SK-N-SH (cell line): ENCODE measurements at regions not wholly inside any gene's neighbourhood (a gene's known extent, or its start where the extent isn't known, plus 50 kb on each side); places are given as distances from the start of the nearest gene placed in this dataset.

ENCODE experiments used
- CTCF ChIA-PET: fragments of 300-600, 350-600 bp; formaldehyde crosslinking; extraction: SDS; loops from one replicate; lab custom pipeline; 2021; lab: Yijun Ruan, JAX
- POLR2A ChIA-PET: fragments of 350-600 bp; sonication (Branson Sonifier 250); formaldehyde crosslinking; extraction: SDS; loops from one replicate; lab custom pipeline; 2020; ENCODE audit warnings: antibody characterized with exemption, inconsistent platforms; lab: Yijun Ruan, JAX
- DNase-seq: peaks from one replicate; pipeline ENCODE4 v3.0.0; 2012
- H2AFZ ChIP-seq: fragments of 200-600 bp; sonication (generic); 2 replicates; pipeline ENCODE4 v1.8.1; 2016; ENCODE audit warnings: antibody characterized with exemption, mild to moderate bottlenecking, low read depth
- H3F3A ChIP-seq: fragments of 200-600 bp; sonication (generic); replicated peaks from 2 replicates; pipeline ENCODE3; 2016; ENCODE audit warnings: antibody characterized with exemption, mild to moderate bottlenecking; ENCODE audit not compliant: insufficient read depth
- H3K27ac ChIP-seq, 2 experiments: fragments of 200-500 bp in 1 of 2; fragments of 200-600 bp in 1 of 2; sonication (Bioruptor generic) in 1 of 2; sonication (generic), shearing (Covaris generic) in 1 of 2; 2 replicates each; pipeline versions ENCODE4 v1.5.1 to v1.6.1; 2014 to 2016; ENCODE audit warnings: low read depth in 2 of 2, inconsistent platforms in 1 of 2, low read length in 1 of 2, mild to moderate bottlenecking in 1 of 2, mixed read lengths in 1 of 2
- H3K27me3 ChIP-seq: fragments of 200-600 bp; sonication (generic), shearing (Covaris generic); 2 replicates; pipeline ENCODE4 v1.6.1; 2016; ENCODE audit warnings: mixed run types; ENCODE audit not compliant: insufficient read depth
- H3K36me3 ChIP-seq, 2 experiments: fragments of 200-500 bp in 1 of 2; fragments of 200-600 bp in 1 of 2; sonication (Bioruptor generic) in 1 of 2; sonication (generic) in 1 of 2; replicated peaks in 1 of 2; 2 replicates each; pipeline versions ENCODE3 to v1.5.1; 2014 to 2016; ENCODE audit warnings: low read length in 1 of 2, mild to moderate bottlenecking in 1 of 2; ENCODE audit not compliant: insufficient read depth in 2 of 2, control insufficient read depth in 1 of 2
- H3K4me1 ChIP-seq, 2 experiments: fragments of 200-500 bp in 1 of 2; fragments of 200-600 bp in 1 of 2; sonication (Bioruptor generic) in 1 of 2; sonication (generic), shearing (Covaris generic) in 1 of 2; 2 replicates each; pipeline versions ENCODE4 v1.5.1 to v1.6.1; 2014 to 2016; ENCODE audit warnings: low read depth in 1 of 2, low read length in 1 of 2, mixed run types in 1 of 2; ENCODE audit not compliant: insufficient read depth in 2 of 2, control insufficient read depth in 1 of 2
- H3K4me2 ChIP-seq: fragments of 200-600 bp; sonication (generic), shearing (Covaris generic); 2 replicates; pipeline ENCODE4 v1.6.1; 2017; ENCODE audit warnings: mixed run types
- H3K4me3 ChIP-seq, 2 experiments: fragments of 200-500 bp in 1 of 2; fragments of 200-600 bp in 1 of 2; sonication (Bioruptor generic) in 1 of 2; sonication (generic), shearing (Covaris generic) in 1 of 2; 2 replicates each; pipeline versions ENCODE4 v1.5.1 to v1.8.1; 2014 to 2016; ENCODE audit warnings: low read depth in 2 of 2, inconsistent platforms in 1 of 2, low read length in 1 of 2, mild to moderate bottlenecking in 1 of 2, mixed read lengths in 1 of 2, moderate library complexity in 1 of 2
- H3K79me2 ChIP-seq: fragments of 200-600 bp; sonication (generic); 2 replicates; pipeline ENCODE4 v1.8.1; 2017; ENCODE audit warnings: mild to moderate bottlenecking; ENCODE audit not compliant: insufficient read depth
- H3K9ac ChIP-seq: fragments of 200-600 bp; sonication (generic); 2 replicates; pipeline ENCODE4 v1.6.1; 2017; ENCODE audit warnings: mixed run types
- H3K9me2 ChIP-seq: fragments of 200-600 bp; sonication (generic); 2 replicates; pipeline ENCODE4 v1.6.1; 2017; ENCODE audit warnings: mixed run types
- H3K9me3 ChIP-seq: fragments of 200-600 bp; sonication (generic); 2 replicates; pipeline ENCODE4 v1.6.1; 2017; ENCODE audit warnings: mixed run types, mild to moderate bottlenecking, moderate library complexity
- H4K20me1 ChIP-seq: fragments of 200-600 bp; sonication (generic); 2 replicates; pipeline ENCODE4 v1.6.1; 2017; ENCODE audit warnings: mild to moderate bottlenecking, mixed run types; ENCODE audit not compliant: insufficient read depth
- EZH2phosphoT487 ChIP-seq: fragments of 200-600 bp; sonication (generic); IDR thresholded peaks from 2 replicates; pipeline ENCODE4 v1.6.1; 2017; ENCODE audit warnings: low read depth, mixed run types, mild to moderate bottlenecking, antibody characterized with exemption, moderate library complexity, borderline replicate concordance
- GABPA ChIP-seq: IDR thresholded peaks from 2 replicates; pipeline ENCODE4 v1.4.0; 2012; ENCODE audit warnings: low read depth, mild to moderate bottlenecking
- GATA2 ChIP-seq: sonication (generic); formaldehyde crosslinking; IDR thresholded peaks from 2 replicates; pipeline ENCODE4 v1.5.0; 2020; ENCODE audit warnings: mild to moderate bottlenecking, missing genetic modification reagents
- JUND ChIP-seq: IDR thresholded peaks from 2 replicates; pipeline ENCODE4 v1.4.0; 2012
- MEF2A ChIP-seq: IDR thresholded peaks from 2 replicates; pipeline ENCODE4 v1.4.0; 2012; ENCODE audit warnings: low read depth, borderline replicate concordance
- NFIC ChIP-seq: IDR thresholded peaks from 2 replicates; pipeline ENCODE4 v1.4.0; 2012; ENCODE audit warnings: borderline replicate concordance
- NRF1 ChIP-seq: IDR thresholded peaks from 2 replicates; pipeline ENCODE4 v1.6.1; 2012; ENCODE audit warnings: low read depth, mild to moderate bottlenecking, low read length
- RAD21 ChIP-seq: IDR thresholded peaks from 2 replicates; pipeline ENCODE4 v1.6.1; 2012; ENCODE audit warnings: mild to moderate bottlenecking, low read length
- RCOR1 ChIP-seq: fragments of 150-350 bp; IDR thresholded peaks from 2 replicates; pipeline ENCODE4 v1.6.1; 2017; ENCODE audit warnings: antibody characterized with exemption, low read length
- RXRA ChIP-seq: IDR thresholded peaks from 2 replicates; pipeline ENCODE4 v1.4.0; 2012; ENCODE audit warnings: low read depth, mild to moderate bottlenecking, borderline replicate concordance
- SIN3A ChIP-seq: IDR thresholded peaks from 2 replicates; pipeline ENCODE4 v1.6.1; 2012; ENCODE audit warnings: low read depth, mild to moderate bottlenecking, low read length, moderate library complexity, borderline replicate concordance
- TAF1 ChIP-seq: IDR thresholded peaks from 2 replicates; pipeline ENCODE4 v1.6.1; 2012; ENCODE audit warnings: low read depth, mild to moderate bottlenecking, low read length, moderate library complexity, borderline replicate concordance
- TCF12 ChIP-seq: IDR thresholded peaks from 2 replicates; pipeline ENCODE4 v1.4.0; 2012
- TEAD4 ChIP-seq: IDR thresholded peaks from 2 replicates; pipeline ENCODE4 v1.4.0; 2012; ENCODE audit warnings: mild to moderate bottlenecking, borderline replicate concordance; ENCODE audit not compliant: insufficient read depth
- WGBS: methylation state at CpG from one replicate; pipeline ENCODE4 v1.1.6; 2017; ENCODE audit warnings: low lambda C conversion rate; 5-methylcytosine and 5-hydroxymethylcytosine counted together
- TF ChIP-seq, protein P1 (sequence below): IDR thresholded peaks from 2 replicates; pipeline ENCODE4 v1.4.0; 2012; ENCODE audit warnings: low read depth, borderline replicate concordance
- TF ChIP-seq, protein P2 (sequence below): IDR thresholded peaks from 2 replicates; pipeline ENCODE4 v1.4.0; 2012; ENCODE audit warnings: low read depth, borderline replicate concordance
- TF ChIP-seq, protein P3 (sequence below): IDR thresholded peaks from 2 replicates; pipeline ENCODE4; 2012
- TF ChIP-seq, protein P4 (sequence below): IDR thresholded peaks from 2 replicates; pipeline ENCODE4 v1.6.1; 2012; ENCODE audit warnings: mild to moderate bottlenecking, low read depth, low read length, moderate library complexity

DNA sequence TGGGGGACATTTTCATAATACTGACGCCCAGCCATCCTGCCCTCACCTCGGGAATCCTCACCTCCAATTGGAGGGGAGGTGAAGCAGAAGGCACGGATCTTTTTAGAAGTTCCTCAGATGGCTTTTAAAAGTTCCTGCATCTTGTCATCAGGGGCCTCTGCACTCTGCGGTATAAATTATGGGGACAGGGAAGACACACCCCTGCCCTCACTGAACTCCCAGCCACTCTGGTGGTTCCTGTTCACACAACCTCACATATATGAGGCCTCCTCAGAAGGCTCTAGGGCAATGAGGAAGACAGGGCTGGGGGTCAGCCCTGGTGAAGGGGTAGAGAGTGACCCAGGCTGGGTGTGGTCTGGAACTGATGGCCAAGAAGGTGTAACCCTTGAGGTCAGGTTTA, 187.0 kb downstream of the SOD2 start:
- WGBS: 3% methylated on average over 4 of the region's 4 CpGs
- ChIA-PET POLR2A (no interaction called here), CTCF (no interaction called here)
- Histone ChIP-seq H3K36me3 (no peaks in the 10 kb centered on the region), H3K27ac (no peak overlapping the region), H3K9me3 (no peaks in the 10 kb centered on the region), H3K9ac (no peak overlapping the region), H4K20me1 (no peaks in the 10 kb centered on the region), H3K4me2 (no peak overlapping the region), H3K79me2 (no peaks in the 10 kb centered on the region), H3K4me1 (no peaks in the 10 kb centered on the region), H3K27me3 (no peaks in the 10 kb centered on the region; the same call in 1 of the 2 replicates), H3K4me3 (no peak overlapping the region), H2AFZ (no peak overlapping the region), H3F3A (no peaks in the 10 kb centered on the region), H3K9me2 (no peaks in the 10 kb centered on the region)
- DNase-seq: no peak
- no peak for TF ChIP-seq RXRA
- TF ChIP-seq TCF12: no peak
- TF ChIP-seq RAD21: no peak
- TF ChIP-seq NFIC: no peak
- no peak for TF ChIP-seq JUND
- TF ChIP-seq EZH2phosphoT487: no peak
- no peak for TF ChIP-seq GABPA
- TF ChIP-seq SIN3A: no peak
- no peak for TF ChIP-seq GATA2
- TF ChIP-seq, protein P1, sequence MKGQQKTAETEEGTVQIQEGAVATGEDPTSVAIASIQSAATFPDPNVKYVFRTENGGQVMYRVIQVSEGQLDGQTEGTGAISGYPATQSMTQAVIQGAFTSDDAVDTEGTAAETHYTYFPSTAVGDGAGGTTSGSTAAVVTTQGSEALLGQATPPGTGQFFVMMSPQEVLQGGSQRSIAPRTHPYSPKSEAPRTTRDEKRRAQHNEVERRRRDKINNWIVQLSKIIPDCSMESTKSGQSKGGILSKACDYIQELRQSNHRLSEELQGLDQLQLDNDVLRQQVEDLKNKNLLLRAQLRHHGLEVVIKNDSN: no peak
- TF ChIP-seq, protein P2, sequence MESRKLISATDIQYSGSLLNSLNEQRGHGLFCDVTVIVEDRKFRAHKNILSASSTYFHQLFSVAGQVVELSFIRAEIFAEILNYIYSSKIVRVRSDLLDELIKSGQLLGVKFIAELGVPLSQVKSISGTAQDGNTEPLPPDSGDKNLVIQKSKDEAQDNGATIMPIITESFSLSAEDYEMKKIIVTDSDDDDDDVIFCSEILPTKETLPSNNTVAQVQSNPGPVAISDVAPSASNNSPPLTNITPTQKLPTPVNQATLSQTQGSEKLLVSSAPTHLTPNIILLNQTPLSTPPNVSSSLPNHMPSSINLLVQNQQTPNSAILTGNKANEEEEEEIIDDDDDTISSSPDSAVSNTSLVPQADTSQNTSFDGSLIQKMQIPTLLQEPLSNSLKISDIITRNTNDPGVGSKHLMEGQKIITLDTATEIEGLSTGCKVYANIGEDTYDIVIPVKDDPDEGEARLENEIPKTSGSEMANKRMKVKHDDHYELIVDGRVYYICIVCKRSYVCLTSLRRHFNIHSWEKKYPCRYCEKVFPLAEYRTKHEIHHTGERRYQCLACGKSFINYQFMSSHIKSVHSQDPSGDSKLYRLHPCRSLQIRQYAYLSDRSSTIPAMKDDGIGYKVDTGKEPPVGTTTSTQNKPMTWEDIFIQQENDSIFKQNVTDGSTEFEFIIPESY: no peak
- TF ChIP-seq TAF1: no peak
- TF ChIP-seq NRF1: no peak
- TF ChIP-seq, protein P3, sequence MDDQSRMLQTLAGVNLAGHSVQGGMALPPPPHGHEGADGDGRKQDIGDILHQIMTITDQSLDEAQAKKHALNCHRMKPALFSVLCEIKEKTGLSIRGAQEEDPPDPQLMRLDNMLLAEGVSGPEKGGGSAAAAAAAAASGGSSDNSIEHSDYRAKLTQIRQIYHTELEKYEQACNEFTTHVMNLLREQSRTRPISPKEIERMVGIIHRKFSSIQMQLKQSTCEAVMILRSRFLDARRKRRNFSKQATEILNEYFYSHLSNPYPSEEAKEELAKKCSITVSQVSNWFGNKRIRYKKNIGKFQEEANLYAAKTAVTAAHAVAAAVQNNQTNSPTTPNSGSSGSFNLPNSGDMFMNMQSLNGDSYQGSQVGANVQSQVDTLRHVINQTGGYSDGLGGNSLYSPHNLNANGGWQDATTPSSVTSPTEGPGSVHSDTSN: no peak
- no peak for TF ChIP-seq TEAD4
- no peak for TF ChIP-seq RCOR1
- TF ChIP-seq, protein P4, sequence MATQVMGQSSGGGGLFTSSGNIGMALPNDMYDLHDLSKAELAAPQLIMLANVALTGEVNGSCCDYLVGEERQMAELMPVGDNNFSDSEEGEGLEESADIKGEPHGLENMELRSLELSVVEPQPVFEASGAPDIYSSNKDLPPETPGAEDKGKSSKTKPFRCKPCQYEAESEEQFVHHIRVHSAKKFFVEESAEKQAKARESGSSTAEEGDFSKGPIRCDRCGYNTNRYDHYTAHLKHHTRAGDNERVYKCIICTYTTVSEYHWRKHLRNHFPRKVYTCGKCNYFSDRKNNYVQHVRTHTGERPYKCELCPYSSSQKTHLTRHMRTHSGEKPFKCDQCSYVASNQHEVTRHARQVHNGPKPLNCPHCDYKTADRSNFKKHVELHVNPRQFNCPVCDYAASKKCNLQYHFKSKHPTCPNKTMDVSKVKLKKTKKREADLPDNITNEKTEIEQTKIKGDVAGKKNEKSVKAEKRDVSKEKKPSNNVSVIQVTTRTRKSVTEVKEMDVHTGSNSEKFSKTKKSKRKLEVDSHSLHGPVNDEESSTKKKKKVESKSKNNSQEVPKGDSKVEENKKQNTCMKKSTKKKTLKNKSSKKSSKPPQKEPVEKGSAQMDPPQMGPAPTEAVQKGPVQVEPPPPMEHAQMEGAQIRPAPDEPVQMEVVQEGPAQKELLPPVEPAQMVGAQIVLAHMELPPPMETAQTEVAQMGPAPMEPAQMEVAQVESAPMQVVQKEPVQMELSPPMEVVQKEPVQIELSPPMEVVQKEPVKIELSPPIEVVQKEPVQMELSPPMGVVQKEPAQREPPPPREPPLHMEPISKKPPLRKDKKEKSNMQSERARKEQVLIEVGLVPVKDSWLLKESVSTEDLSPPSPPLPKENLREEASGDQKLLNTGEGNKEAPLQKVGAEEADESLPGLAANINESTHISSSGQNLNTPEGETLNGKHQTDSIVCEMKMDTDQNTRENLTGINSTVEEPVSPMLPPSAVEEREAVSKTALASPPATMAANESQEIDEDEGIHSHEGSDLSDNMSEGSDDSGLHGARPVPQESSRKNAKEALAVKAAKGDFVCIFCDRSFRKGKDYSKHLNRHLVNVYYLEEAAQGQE: no peak
- TF ChIP-seq MEF2A: no peak
